Fibroblast of gingiva (primary cell): ENCODE measurements at regions not wholly inside any gene's neighbourhood (a gene's known extent, or its start where the extent isn't known, plus 50 kb on each side); places are given as distances from the start of the nearest gene placed in this dataset.

ENCODE experiments used
- DNase-seq: peaks from one replicate; pipeline ENCODE4 v3.0.0-alpha.2; 2011; ENCODE audit warnings: low read depth

GRCh38 chr16:55271945-55272513, 52.0 kb upstream of the IRX6 start:
- peak; percentile 29 for DNase-seq

DNA sequence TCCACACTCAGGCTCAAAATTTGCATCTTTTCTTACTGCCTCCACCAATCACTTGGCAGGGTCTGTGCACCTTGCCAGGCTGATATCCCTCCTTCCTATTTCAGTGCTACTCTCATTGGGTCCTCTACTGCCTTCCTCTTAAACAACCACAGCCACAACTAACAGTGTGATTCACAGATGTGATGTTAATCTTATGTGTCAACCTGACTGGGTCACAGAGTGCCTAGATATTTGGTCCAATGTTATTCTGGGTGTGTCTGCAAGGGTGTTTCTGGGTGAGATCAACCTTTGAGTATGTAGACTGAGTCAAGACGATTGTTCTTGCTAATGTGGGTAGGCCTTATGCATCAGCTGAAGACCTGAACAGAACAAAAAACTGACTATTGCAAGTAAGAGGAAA, 51.3 kb upstream of the IRX6 start:
- DNase-seq, result no peak

- DNase-seq, result no peak
These were observed 50.6 kb upstream of the IRX6 start for GRCh38 chr16:55273356-55273755.

- DNase-seq, result no peak
These were observed 50.0 kb upstream of the IRX6 start for GRCh38 chr16:55273959-55274358.
